ENCODE measurements at regions not wholly inside any gene's neighbourhood (a gene's known extent, or its start where the extent isn't known, plus 50 kb on each side); places are given as distances from the start of the nearest gene placed in this dataset.

DNA sequence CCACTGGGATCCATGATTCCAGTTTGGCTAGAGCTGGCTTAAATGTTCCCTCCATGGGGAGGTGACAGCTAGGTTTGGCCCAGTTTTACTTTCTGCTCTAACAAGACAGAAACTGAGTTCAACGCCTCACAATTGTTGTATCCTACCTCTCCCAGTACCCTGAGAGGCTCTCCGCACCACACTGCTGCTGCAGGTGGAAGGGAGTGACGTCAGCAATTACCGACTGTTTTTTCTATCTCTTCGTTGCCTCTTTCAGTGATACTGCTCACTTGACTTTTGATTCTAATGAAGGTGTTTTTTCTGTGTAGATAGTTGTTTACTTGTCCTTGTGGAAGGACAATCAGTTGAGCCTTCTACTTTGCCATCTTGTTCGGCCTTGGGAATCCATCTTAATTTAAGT, 204.9 kb upstream of the DUSP10 start:
- no peak for TF ChIP-seq CTCF (IDR thresholded peaks at IDR 0.05; ENCODE audit: low read depth, low read length)
- no peak for DNase-seq
- H3K4me3 ChIP-seq (ENCODE audit: low read depth, low read length) = no peak overlapping the region

GRCh38 chr1:221945669-221946068, 203.8 kb upstream of the DUSP10 start:
- H3K27me3 ChIP-seq (ENCODE audit: insufficient read depth, low read depth, severe bottlenecking) = no peaks in the 10 kb centered on the region
- H3K27ac ChIP-seq = no peak overlapping the region
- H3K4me3 ChIP-seq (ENCODE audit: low read depth, low read length) = no peak overlapping the region
- no peak for DNase-seq
- H3K36me3 ChIP-seq = no peaks in the 10 kb centered on the region
- H3K9me3 ChIP-seq (ENCODE audit: severe bottlenecking) = no peaks in the 10 kb centered on the region
- no peak for TF ChIP-seq CTCF (IDR thresholded peaks at IDR 0.05; ENCODE audit: low read depth, low read length)

More for the DNA sequence above, 204.9 kb upstream of the DUSP10 start:
- H3K36me3 ChIP-seq = no peaks in the 10 kb centered on the region
- H3K9me3 ChIP-seq (ENCODE audit: severe bottlenecking) = no peaks in the 10 kb centered on the region
- H3K27me3 ChIP-seq (ENCODE audit: insufficient read depth, low read depth, severe bottlenecking) = no peaks in the 10 kb centered on the region
- no peak overlapping the region for H3K27ac ChIP-seq

- Histone ChIP-seq H3K27ac (no peak overlapping the region), H3K4me3 (ENCODE audit: low read depth, low read length) (no peak overlapping the region), H3K27me3 (ENCODE audit: insufficient read depth, low read depth, severe bottlenecking) (no peaks in the 10 kb centered on the region), H3K9me3 (ENCODE audit: severe bottlenecking) (no peaks in the 10 kb centered on the region), H3K36me3 (no peaks in the 10 kb centered on the region)
- TF ChIP-seq CTCF (IDR thresholded peaks at IDR 0.05; ENCODE audit: low read depth, low read length) = no peak
- no peak for DNase-seq
These were observed 202.5 kb upstream of the DUSP10 start for GRCh38 chr1:221944247-221944870.

DNA sequence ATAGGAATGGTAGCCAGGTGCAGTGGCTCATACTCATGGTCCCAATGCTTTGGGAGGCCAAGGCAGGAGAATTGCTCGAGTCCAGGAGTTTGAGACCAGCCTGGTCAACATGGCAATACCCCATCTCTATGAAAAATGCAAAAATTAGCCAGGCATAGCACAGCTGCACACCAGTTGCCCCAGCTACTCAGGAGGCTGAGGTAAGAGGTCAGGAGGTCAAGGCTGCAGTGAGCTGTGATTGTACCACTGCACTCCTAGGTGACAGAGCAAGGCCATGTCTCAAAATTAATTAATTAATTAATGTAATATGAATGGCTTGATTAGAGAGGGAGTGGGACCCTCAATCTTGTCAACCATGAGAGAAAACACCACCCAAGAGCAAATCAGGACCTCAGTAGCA, 198.7 kb upstream of the DUSP10 start:
- Histone ChIP-seq H3K4me3 (ENCODE audit: low read depth, low read length) (no peak overlapping the region), H3K27me3 (ENCODE audit: insufficient read depth, low read depth, severe bottlenecking) (no peaks in the 10 kb centered on the region), H3K27ac (no peak overlapping the region), H3K36me3 (no peaks in the 10 kb centered on the region), H3K9me3 (ENCODE audit: severe bottlenecking) (no peaks in the 10 kb centered on the region)
- no peak for TF ChIP-seq CTCF (IDR thresholded peaks at IDR 0.05; ENCODE audit: low read depth, low read length)
- no peak for DNase-seq

DNA sequence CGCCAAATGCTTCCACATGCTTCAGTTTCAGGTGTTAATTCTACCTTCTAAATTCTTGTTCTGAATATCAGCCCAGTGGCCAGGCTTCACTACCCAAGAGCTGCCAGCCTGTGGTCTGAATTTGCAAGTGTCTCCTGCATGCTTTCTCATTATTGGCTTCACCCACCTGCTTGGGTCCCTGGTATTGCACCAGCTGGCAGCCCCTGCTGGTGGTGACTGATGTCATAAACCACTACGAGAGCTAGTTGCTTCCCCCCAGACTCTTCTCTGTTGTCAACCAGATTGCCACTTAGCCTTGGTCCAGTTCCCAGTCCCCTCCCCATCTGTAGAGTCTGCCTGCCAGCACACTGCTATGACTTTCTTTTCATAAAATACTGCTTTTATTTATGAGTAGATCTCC, 197.7 kb upstream of the DUSP10 start:
- Histone ChIP-seq H3K9me3 (ENCODE audit: severe bottlenecking) (no peaks in the 10 kb centered on the region), H3K27me3 (ENCODE audit: insufficient read depth, low read depth, severe bottlenecking) (no peaks in the 10 kb centered on the region), H3K27ac (no peak overlapping the region), H3K4me3 (ENCODE audit: low read depth, low read length) (no peak overlapping the region), H3K36me3 (no peaks in the 10 kb centered on the region)
- DNase-seq = no peak
- no peak for TF ChIP-seq CTCF (IDR thresholded peaks at IDR 0.05; ENCODE audit: low read depth, low read length)
